HEK293 (cell line): ENCODE measurements at regions not wholly inside any gene's neighbourhood (a gene's known extent, or its start where the extent isn't known, plus 50 kb on each side); places are given as distances from the start of the nearest gene placed in this dataset.

Source experiments
- CTCF ChIA-PET: fragments of 350-600 bp; formaldehyde crosslinking; extraction: SDS; loops from one replicate; lab custom pipeline; 2021; ENCODE audit warnings: antibody characterized with exemption; lab: Yijun Ruan, JAX
- POLR2A ChIA-PET: fragments of 300-600 bp; formaldehyde crosslinking; extraction: SDS; loops from one replicate; lab custom pipeline; 2020; ENCODE audit warnings: antibody characterized with exemption, inconsistent platforms; lab: Yijun Ruan, JAX
- H3K27ac ChIP-seq: fragments of 200-500 bp; sonication (Bioruptor generic); 2 replicates; pipeline ENCODE4 v1.5.1; 2014; ENCODE audit warnings: low read depth, low read length, control low read depth, inconsistent platforms; ENCODE audit errors: extremely low read depth
- H3K36me3 ChIP-seq, 2 experiments: fragments of 200-500 bp in 1 of 2; sonication (Bioruptor generic) in 1 of 2; 1 replicate in 1 of 2; 2 replicates in 1 of 2; pipeline ENCODE4 v1.5.1; 2014 to 2017; ENCODE audit warnings: inconsistent platforms in 2 of 2, low read length in 2 of 2; ENCODE audit not compliant: control insufficient read depth in 2 of 2, insufficient read depth in 1 of 2
- H3K4me1 ChIP-seq: fragments of 200-500 bp; sonication (Bioruptor generic); 2 replicates; pipeline ENCODE4 v1.5.1; 2014; ENCODE audit warnings: mild to moderate bottlenecking, low read length, inconsistent platforms; ENCODE audit not compliant: control insufficient read depth, insufficient read depth
- H3K4me3 ChIP-seq: 2 replicates; pipeline ENCODE4 v1.5.1; 2011; ENCODE audit warnings: low read depth, mild to moderate bottlenecking, control low read depth, low read length, moderate library complexity
- H3K9me3 ChIP-seq: fragments of 200-500 bp; sonication (Bioruptor generic); 2 replicates; pipeline ENCODE4 v1.5.1; 2014; ENCODE audit warnings: low read depth, low read length, inconsistent platforms; ENCODE audit not compliant: control insufficient read depth, insufficient read depth
- BCL11B ChIP-seq: fragments of 450-650 bp; formaldehyde crosslinking; IDR thresholded peaks from 2 replicates; pipeline ENCODE4 v1.5.1; 2016; ENCODE audit warnings: low read depth, missing biosample characterization, missing genetic modification characterization
- KLF1 ChIP-seq: fragments of 450-650 bp; formaldehyde crosslinking; IDR thresholded peaks from 2 replicates; pipeline ENCODE4 v1.5.1; 2016; ENCODE audit warnings: missing biosample characterization, missing genetic modification characterization
- KLF9 ChIP-seq: fragments of 450-650 bp; formaldehyde crosslinking; IDR thresholded peaks from 2 replicates; pipeline ENCODE4 v1.5.1; 2016; ENCODE audit warnings: missing biosample characterization, missing genetic modification characterization, low read depth
- OSR2 ChIP-seq: fragments of 450-650 bp; formaldehyde crosslinking; IDR thresholded peaks from 2 replicates; pipeline ENCODE4 v1.5.1; 2016; ENCODE audit warnings: missing biosample characterization, missing genetic modification characterization
- OVOL3 ChIP-seq: fragments of 450-650 bp; formaldehyde crosslinking; IDR thresholded peaks from 2 replicates; pipeline ENCODE4 v1.5.1; 2016; ENCODE audit warnings: missing biosample characterization, missing genetic modification characterization
- ZNF121 ChIP-seq: fragments of 450-650 bp; formaldehyde crosslinking; IDR thresholded peaks from 2 replicates; pipeline ENCODE4 v1.5.1; 2016; ENCODE audit warnings: missing biosample characterization, missing genetic modification characterization
- ZNF133 ChIP-seq: fragments of 450-650 bp; formaldehyde crosslinking; IDR thresholded peaks from 2 replicates; pipeline ENCODE4 v1.5.1; 2016; ENCODE audit warnings: missing biosample characterization, missing genetic modification characterization
- ZNF16 ChIP-seq: fragments of 450-650 bp; formaldehyde crosslinking; IDR thresholded peaks from 2 replicates; pipeline ENCODE4 v1.5.1; 2016; ENCODE audit warnings: low read depth, missing biosample characterization, missing genetic modification characterization
- ZNF221 ChIP-seq: fragments of 450-650 bp; formaldehyde crosslinking; IDR thresholded peaks from 2 replicates; pipeline ENCODE4 v1.5.1; 2017; ENCODE audit warnings: missing biosample characterization, missing genetic modification characterization, borderline replicate concordance
- ZNF24 ChIP-seq: fragments of 450-650 bp; formaldehyde crosslinking; IDR thresholded peaks from 2 replicates; pipeline ENCODE4 v1.5.1; 2016; ENCODE audit warnings: missing biosample characterization, missing genetic modification characterization
- ZNF248 ChIP-seq: fragments of 450-650 bp; formaldehyde crosslinking; IDR thresholded peaks from 2 replicates; pipeline ENCODE4 v1.5.1; 2017; ENCODE audit warnings: missing biosample characterization, missing genetic modification characterization
- ZNF335 ChIP-seq: fragments of 450-650 bp; formaldehyde crosslinking; conservative IDR thresholded peaks from 2 replicates; pipeline ENCODE4 v1.5.1; 2016; ENCODE audit warnings: missing biosample characterization, missing genetic modification characterization
- ZNF341 ChIP-seq: fragments of 450-650 bp; formaldehyde crosslinking; IDR thresholded peaks from 2 replicates; pipeline ENCODE4; 2016; ENCODE audit warnings: low read depth, missing biosample characterization, missing genetic modification characterization
- ZNF366 ChIP-seq: fragments of 450-650 bp; formaldehyde crosslinking; conservative IDR thresholded peaks from 2 replicates; pipeline ENCODE4 v1.5.1; 2016; ENCODE audit warnings: missing biosample characterization, missing genetic modification characterization
- ZNF37A ChIP-seq: fragments of 450-650 bp; IDR thresholded peaks from 2 replicates; pipeline ENCODE4 v1.5.1; 2018; ENCODE audit warnings: missing biosample characterization, missing genetic modification characterization
- ZNF501 ChIP-seq: fragments of 450-650 bp; formaldehyde crosslinking; IDR thresholded peaks from 2 replicates; pipeline ENCODE4 v1.5.1; 2016; ENCODE audit warnings: missing biosample characterization, missing genetic modification characterization
- ZNF549 ChIP-seq: fragments of 450-650 bp; IDR thresholded peaks from 2 replicates; pipeline ENCODE4 v1.5.1; 2018; ENCODE audit warnings: missing biosample characterization, missing genetic modification characterization, mild to moderate bottlenecking, inconsistent platforms, moderate library complexity
- ZNF558 ChIP-seq: fragments of 450-650 bp; formaldehyde crosslinking; IDR thresholded peaks from 2 replicates; pipeline ENCODE4 v1.5.1; 2016; ENCODE audit warnings: missing biosample characterization, missing genetic modification characterization
- ZNF571 ChIP-seq: fragments of 450-650 bp; formaldehyde crosslinking; IDR thresholded peaks from 2 replicates; pipeline ENCODE4 v1.5.0; 2017; ENCODE audit warnings: missing biosample characterization, missing genetic modification characterization
- ZNF677 ChIP-seq: fragments of 450-650 bp; IDR thresholded peaks from 2 replicates; pipeline ENCODE4 v1.5.0; 2018; ENCODE audit warnings: missing biosample characterization, mild to moderate bottlenecking, missing genetic modification characterization, moderate library complexity
- ZNF701 ChIP-seq: fragments of 450-650 bp; formaldehyde crosslinking; IDR thresholded peaks from 2 replicates; pipeline ENCODE4 v1.5.1; 2016; ENCODE audit warnings: missing biosample characterization, missing genetic modification characterization
- TF ChIP-seq, protein P1 (sequence below): fragments of 450-650 bp; formaldehyde crosslinking; IDR thresholded peaks from 2 replicates; pipeline ENCODE4 v1.5.1; 2017; ENCODE audit warnings: missing biosample characterization, missing genetic modification characterization
- TF ChIP-seq, protein P2 (sequence below): fragments of 450-650 bp; formaldehyde crosslinking; IDR thresholded peaks from 2 replicates; pipeline ENCODE4 v1.5.1; 2016; ENCODE audit warnings: missing biosample characterization, missing genetic modification characterization
- TF ChIP-seq, protein P3 (sequence below): fragments of 450-650 bp; formaldehyde crosslinking; IDR thresholded peaks from 2 replicates; pipeline ENCODE4 v1.5.1; 2016; ENCODE audit warnings: missing biosample characterization, missing genetic modification characterization
- TF ChIP-seq, protein P4 (sequence below): fragments of 450-650 bp; formaldehyde crosslinking; IDR thresholded peaks from 2 replicates; pipeline ENCODE4 v1.5.1; 2017; ENCODE audit warnings: missing biosample characterization, missing genetic modification characterization

DNA sequence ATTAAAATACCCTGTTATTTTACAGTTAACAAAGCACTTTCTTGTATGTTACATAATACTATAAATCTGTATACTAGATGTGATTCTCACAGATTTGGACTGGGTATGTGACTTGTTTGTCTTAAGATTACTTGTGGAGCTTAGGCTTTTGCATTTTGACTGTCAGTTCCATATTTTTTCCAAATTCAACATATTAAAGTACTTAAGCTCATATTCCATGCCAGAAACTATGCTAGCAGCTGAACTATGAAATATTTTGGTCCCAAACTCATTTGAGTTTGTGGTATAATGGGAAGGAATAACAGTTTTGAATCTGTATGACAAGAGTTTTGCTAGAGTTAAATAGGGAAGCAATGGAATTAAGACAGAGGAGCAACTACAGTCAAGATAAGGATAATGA lies 841.4 kb downstream of the JRKL start:
- ChIA-PET CTCF (no interaction called here), POLR2A (no interaction called here)
- no peaks in the 10 kb centered on the region for H3K4me1 ChIP-seq

DNA sequence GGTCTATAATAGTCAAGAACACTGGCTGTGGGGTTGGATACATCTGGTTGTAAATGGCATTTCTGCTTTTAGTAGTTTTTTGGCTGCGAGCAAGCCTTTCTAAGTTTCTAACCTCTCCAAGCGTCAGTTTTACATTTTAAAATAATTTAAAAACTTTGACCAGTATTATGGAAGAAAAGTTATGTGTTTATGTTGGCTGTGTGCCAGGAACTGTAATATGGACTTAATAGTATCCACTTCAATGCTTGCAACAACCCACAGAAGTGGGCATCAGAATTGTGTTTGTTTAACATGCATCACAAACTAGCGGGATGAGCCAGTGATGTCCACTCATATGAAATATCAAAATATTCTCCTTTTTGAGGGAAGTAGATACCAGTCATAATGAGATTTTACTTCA lies 844.2 kb downstream of the JRKL start:
- H3K27ac ChIP-seq = no peak overlapping the region
- H3K4me3 ChIP-seq = no peak overlapping the region
- CTCF ChIA-PET = no interaction called here
- H3K9me3 ChIP-seq = no peaks in the 10 kb centered on the region
- no peak for TF ChIP-seq ZNF366
- no peak for TF ChIP-seq OVOL3
- TF ChIP-seq ZNF501 (tag by site-specific recombination) = no peak
- TF ChIP-seq ZNF121 (tag by site-specific recombination) = no peak
- POLR2A ChIA-PET = no interaction called here
- no peaks in the 10 kb centered on the region for H3K4me1 ChIP-seq
- H3K36me3 ChIP-seq = no peaks in the 10 kb centered on the region

More for the DNA sequence above, 841.4 kb downstream of the JRKL start:
- no peak overlapping the region for H3K27ac ChIP-seq
- no peaks in the 10 kb centered on the region for H3K9me3 ChIP-seq
- H3K36me3 ChIP-seq = no peaks in the 10 kb centered on the region
- H3K4me3 ChIP-seq = no peak overlapping the region
- no peak for TF ChIP-seq ZNF221 (tag by site-specific recombination)
- TF ChIP-seq ZNF37A (tag by site-specific recombination) = no peak
- TF ChIP-seq ZNF558 (tag by site-specific recombination) = no peak
- TF ChIP-seq KLF1 (tag by site-specific recombination) = no peak
- TF ChIP-seq ZNF677 (tag by site-specific recombination) = no peak
- TF ChIP-seq ZNF549 (tag by site-specific recombination) = no peak
- no peak for TF ChIP-seq ZNF24 (tag by site-specific recombination)

DNA sequence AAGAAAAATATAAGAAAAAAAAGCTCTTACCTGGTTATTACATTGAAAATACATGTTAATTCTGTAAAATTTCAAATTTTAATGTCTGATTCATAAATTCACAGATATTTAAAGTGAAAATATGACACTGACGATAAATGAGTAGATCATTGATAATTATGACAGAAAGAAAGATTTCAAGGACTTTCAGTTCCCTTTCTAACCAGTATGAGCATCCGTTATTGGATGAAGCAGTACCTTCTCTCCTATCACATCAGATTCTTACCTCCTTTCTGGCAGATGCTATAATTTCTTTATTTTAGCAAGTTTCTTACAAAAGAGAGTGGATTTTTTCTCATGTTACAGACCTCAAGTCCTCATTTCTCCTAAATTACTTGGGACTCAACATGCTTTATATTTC lies 847.3 kb downstream of the JRKL start:
- Histone ChIP-seq H3K27ac (no peak overlapping the region), H3K4me3 (no peak overlapping the region), H3K9me3 (no peaks in the 10 kb centered on the region), H3K36me3 (no peaks in the 10 kb centered on the region), H3K4me1 (no peaks in the 10 kb centered on the region)
- ChIA-PET POLR2A (no interaction called here), CTCF (no interaction called here)
- TF ChIP-seq ZNF341 (tag by site-specific recombination) (no peak), ZNF571 (tag by site-specific recombination) (no peak), BCL11B (tag by site-specific recombination) (no peak), ZNF335 (tag by site-specific recombination) (no peak), ZNF133 (no peak), OSR2 (tag by site-specific recombination) (no peak), KLF9 (tag by site-specific recombination) (no peak), ZNF701 (no peak), ZNF248 (tag by site-specific recombination) (no peak), ZNF16 (tag by site-specific recombination) (no peak)
- TF ChIP-seq, protein P1, sequence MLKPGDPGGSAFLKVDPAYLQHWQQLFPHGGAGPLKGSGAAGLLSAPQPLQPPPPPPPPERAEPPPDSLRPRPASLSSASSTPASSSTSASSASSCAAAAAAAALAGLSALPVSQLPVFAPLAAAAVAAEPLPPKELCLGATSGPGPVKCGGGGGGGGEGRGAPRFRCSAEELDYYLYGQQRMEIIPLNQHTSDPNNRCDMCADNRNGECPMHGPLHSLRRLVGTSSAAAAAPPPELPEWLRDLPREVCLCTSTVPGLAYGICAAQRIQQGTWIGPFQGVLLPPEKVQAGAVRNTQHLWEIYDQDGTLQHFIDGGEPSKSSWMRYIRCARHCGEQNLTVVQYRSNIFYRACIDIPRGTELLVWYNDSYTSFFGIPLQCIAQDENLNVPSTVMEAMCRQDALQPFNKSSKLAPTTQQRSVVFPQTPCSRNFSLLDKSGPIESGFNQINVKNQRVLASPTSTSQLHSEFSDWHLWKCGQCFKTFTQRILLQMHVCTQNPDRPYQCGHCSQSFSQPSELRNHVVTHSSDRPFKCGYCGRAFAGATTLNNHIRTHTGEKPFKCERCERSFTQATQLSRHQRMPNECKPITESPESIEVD (tag by site-specific recombination) = no peak
- TF ChIP-seq, protein P2, sequence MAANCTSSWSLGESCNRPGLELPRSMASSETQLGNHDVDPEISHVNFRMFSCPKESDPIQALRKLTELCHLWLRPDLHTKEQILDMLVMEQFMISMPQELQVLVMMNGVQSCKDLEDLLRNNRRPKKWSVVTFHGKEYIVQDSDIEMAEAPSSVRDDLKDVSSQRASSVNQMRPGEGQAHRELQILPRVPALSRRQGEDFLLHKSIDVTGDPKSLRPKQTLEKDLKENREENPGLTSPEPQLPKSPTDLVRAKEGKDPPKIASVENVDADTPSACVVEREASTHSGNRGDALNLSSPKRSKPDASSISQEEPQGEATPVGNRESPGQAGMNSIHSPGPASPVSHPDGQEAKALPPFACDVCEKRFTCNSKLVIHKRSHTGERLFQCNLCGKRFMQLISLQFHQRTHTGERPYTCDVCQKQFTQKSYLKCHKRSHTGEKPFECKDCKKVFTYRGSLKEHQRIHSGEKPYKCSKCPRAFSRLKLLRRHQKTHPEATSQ (tag by site-specific recombination) = no peak
- TF ChIP-seq, protein P3, sequence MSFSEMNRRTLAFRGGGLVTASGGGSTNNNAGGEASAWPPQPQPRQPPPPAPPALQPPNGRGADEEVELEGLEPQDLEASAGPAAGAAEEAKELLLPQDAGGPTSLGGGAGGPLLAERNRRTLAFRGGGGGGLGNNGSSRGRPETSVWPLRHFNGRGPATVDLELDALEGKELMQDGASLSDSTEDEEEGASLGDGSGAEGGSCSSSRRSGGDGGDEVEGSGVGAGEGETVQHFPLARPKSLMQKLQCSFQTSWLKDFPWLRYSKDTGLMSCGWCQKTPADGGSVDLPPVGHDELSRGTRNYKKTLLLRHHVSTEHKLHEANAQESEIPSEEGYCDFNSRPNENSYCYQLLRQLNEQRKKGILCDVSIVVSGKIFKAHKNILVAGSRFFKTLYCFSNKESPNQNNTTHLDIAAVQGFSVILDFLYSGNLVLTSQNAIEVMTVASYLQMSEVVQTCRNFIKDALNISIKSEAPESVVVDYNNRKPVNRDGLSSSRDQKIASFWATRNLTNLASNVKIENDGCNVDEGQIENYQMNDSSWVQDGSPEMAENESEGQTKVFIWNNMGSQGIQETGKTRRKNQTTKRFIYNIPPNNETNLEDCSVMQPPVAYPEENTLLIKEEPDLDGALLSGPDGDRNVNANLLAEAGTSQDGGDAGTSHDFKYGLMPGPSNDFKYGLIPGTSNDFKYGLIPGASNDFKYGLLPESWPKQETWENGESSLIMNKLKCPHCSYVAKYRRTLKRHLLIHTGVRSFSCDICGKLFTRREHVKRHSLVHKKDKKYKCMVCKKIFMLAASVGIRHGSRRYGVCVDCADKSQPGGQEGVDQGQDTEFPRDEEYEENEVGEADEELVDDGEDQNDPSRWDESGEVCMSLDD (tag by site-specific recombination) = no peak
- TF ChIP-seq, protein P4, sequence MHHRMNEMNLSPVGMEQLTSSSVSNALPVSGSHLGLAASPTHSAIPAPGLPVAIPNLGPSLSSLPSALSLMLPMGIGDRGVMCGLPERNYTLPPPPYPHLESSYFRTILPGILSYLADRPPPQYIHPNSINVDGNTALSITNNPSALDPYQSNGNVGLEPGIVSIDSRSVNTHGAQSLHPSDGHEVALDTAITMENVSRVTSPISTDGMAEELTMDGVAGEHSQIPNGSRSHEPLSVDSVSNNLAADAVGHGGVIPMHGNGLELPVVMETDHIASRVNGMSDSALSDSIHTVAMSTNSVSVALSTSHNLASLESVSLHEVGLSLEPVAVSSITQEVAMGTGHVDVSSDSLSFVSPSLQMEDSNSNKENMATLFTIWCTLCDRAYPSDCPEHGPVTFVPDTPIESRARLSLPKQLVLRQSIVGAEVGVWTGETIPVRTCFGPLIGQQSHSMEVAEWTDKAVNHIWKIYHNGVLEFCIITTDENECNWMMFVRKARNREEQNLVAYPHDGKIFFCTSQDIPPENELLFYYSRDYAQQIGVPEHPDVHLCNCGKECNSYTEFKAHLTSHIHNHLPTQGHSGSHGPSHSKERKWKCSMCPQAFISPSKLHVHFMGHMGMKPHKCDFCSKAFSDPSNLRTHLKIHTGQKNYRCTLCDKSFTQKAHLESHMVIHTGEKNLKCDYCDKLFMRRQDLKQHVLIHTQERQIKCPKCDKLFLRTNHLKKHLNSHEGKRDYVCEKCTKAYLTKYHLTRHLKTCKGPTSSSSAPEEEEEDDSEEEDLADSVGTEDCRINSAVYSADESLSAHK (tag by site-specific recombination) = no peak
